Endothelial cell of umbilical vein (primary cell): ENCODE measurements at regions not wholly inside any gene's neighbourhood (a gene's known extent, or its start where the extent isn't known, plus 50 kb on each side); places are given as distances from the start of the nearest gene placed in this dataset.
"Not testable (repeated sequence)": the region's sequence is repeated elsewhere in the genome, so short reads cannot be mapped to it uniquely, and the experiment has no call there.

ENCODE experiments used
- CTCF ChIP-seq, 2 donors: IDR thresholded peaks; 1 replicate in 1 of 2; 2 replicates in 1 of 2; pipeline ENCODE4 v1.5.1; 2011; ENCODE audit warnings: low read length in 2 of 2, mild to moderate bottlenecking in 2 of 2, moderate library complexity in 2 of 2, control low read depth in 1 of 2, inconsistent platforms in 1 of 2, low read depth in 1 of 2; ENCODE audit not compliant: insufficient read depth in 1 of 2; ENCODE audit errors: extremely low read depth in 1 of 2
- EZH2 ChIP-seq: IDR thresholded peaks from 2 replicates; pipeline ENCODE4 v1.6.1; 2012; ENCODE audit warnings: borderline replicate concordance, low read depth, mild to moderate bottlenecking, moderate library complexity, low read length, inconsistent platforms; ENCODE audit not compliant: severe bottlenecking
- POLR2A ChIP-seq: IDR thresholded peaks from 2 replicates; pipeline ENCODE4 v1.6.1; 2012; ENCODE audit warnings: low read depth, mild to moderate bottlenecking, control low read depth, low read length
- POLR2AphosphoS5 ChIP-seq: IDR thresholded peaks from 2 replicates; pipeline ENCODE4 v1.6.1; 2012; ENCODE audit warnings: low read depth, mild to moderate bottlenecking, control low read depth, low read length, moderate library complexity; ENCODE audit not compliant: insufficient read depth

GRCh38 chr4:71905594-71905993 is 121.7 kb upstream of the GC start:
- not testable (repeated sequence) for TF ChIP-seq CTCF (IDR thresholded peaks at IDR 0.05; ENCODE audit: extremely low read depth in 1 of 2, insufficient read depth in 1 of 2, low read depth in 1 of 2, low read length in 2 of 2); POLR2A; EZH2; POLR2AphosphoS5
